GM12873 (cell line): ENCODE measurements at regions not wholly inside any gene's neighbourhood (a gene's known extent, or its start where the extent isn't known, plus 50 kb on each side); places are given as distances from the start of the nearest gene placed in this dataset.

Source experiments
- CTCF ChIP-seq: IDR thresholded peaks from 2 replicates; pipeline ENCODE4 v1.5.1; 2012; ENCODE audit warnings: low read depth, mild to moderate bottlenecking, moderate library complexity, low read length, control low read depth; ENCODE audit not compliant: insufficient read depth; ENCODE audit errors: missing control alignments

GRCh38 chr6:14306151-14306906, 188.8 kb downstream of the CD83 start:
- TF ChIP-seq CTCF, result no peak

GRCh38 chr6:14309516-14309915, 191.9 kb downstream of the CD83 start:
- TF ChIP-seq CTCF, result no peak

GRCh38 chr6:14309951-14310445, 192.4 kb downstream of the CD83 start:
- TF ChIP-seq CTCF, result no peak

- no peak for TF ChIP-seq CTCF
These were observed 193.4 kb downstream of the CD83 start for GRCh38 chr6:14310960-14311359.

GRCh38 chr6:14312587-14312986, 195.0 kb downstream of the CD83 start:
- TF ChIP-seq CTCF, result no peak

GRCh38 chr6:14313248-14313647, 195.7 kb downstream of the CD83 start:
- no peak for TF ChIP-seq CTCF

GRCh38 chr6:14315353-14315752, 197.8 kb downstream of the CD83 start:
- no peak for TF ChIP-seq CTCF
